Fibroblast of mammary gland (primary cell): ENCODE measurements at regions not wholly inside any gene's neighbourhood (a gene's known extent, or its start where the extent isn't known, plus 50 kb on each side); places are given as distances from the start of the nearest gene placed in this dataset.

ENCODE experiments used
- DNase-seq: peaks from one replicate; pipeline ENCODE4 v3.0.0-alpha.2; 2010; ENCODE audit warnings: low read depth
- H3K4me3 ChIP-seq: 2 replicates; pipeline ENCODE4 v1.5.1; 2011; ENCODE audit warnings: low read depth, mild to moderate bottlenecking, low read length, moderate library complexity; ENCODE audit not compliant: control insufficient read depth
- TF ChIP-seq, protein P1 (sequence below): conservative IDR thresholded peaks from 2 replicates; pipeline ENCODE4 v1.5.1; 2011; ENCODE audit warnings: low read depth, low read length, inconsistent platforms; ENCODE audit not compliant: control insufficient read depth, insufficient read depth

GRCh38 chr3:59304296-59304695 lies 254.5 kb upstream of the CFAP20DC start:
- no peak for DNase-seq
- H3K4me3 ChIP-seq, result no peak overlapping the region
- TF ChIP-seq, protein P1, sequence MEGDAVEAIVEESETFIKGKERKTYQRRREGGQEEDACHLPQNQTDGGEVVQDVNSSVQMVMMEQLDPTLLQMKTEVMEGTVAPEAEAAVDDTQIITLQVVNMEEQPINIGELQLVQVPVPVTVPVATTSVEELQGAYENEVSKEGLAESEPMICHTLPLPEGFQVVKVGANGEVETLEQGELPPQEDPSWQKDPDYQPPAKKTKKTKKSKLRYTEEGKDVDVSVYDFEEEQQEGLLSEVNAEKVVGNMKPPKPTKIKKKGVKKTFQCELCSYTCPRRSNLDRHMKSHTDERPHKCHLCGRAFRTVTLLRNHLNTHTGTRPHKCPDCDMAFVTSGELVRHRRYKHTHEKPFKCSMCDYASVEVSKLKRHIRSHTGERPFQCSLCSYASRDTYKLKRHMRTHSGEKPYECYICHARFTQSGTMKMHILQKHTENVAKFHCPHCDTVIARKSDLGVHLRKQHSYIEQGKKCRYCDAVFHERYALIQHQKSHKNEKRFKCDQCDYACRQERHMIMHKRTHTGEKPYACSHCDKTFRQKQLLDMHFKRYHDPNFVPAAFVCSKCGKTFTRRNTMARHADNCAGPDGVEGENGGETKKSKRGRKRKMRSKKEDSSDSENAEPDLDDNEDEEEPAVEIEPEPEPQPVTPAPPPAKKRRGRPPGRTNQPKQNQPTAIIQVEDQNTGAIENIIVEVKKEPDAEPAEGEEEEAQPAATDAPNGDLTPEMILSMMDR, result no peak

DNA sequence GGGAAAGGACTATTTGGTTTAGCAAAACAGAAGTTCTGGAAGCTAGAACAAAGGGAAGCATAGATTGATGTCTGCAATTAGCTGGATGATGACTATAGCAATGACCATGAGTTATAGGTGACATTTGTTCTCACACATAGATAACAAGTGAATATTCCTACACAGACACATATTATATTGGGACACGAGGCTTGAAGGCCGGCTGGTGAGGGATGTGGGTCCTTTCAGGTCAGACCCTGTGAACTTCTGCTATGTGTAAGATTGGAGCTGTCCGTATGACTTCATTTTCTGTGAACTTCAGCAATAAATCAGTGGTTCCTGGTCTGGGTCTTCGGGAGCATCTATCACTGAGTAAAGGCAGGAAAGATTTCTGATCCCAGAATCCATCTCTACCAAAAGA lies 253.6 kb upstream of the CFAP20DC start:
- no peak overlapping the region for H3K4me3 ChIP-seq
- DNase-seq, result no peak
- TF ChIP-seq, protein P1, result no peak

GRCh38 chr3:59302442-59302841 lies 252.6 kb upstream of the CFAP20DC start:
- H3K4me3 ChIP-seq, result no peak overlapping the region
- DNase-seq, result no peak
- TF ChIP-seq, protein P1, result no peak

GRCh38 chr3:59300733-59301132 lies 250.9 kb upstream of the CFAP20DC start:
- TF ChIP-seq, protein P1, result no peak
- DNase-seq, result no peak

GRCh38 chr3:59299561-59299960 lies 249.7 kb upstream of the CFAP20DC start:
- TF ChIP-seq, protein P1, result no peak
- no peak for DNase-seq
- H3K4me3 ChIP-seq, result no peak overlapping the region

More at GRCh38 chr3:59300733-59301132, 250.9 kb upstream of the CFAP20DC start:
- H3K4me3 ChIP-seq, result no peak overlapping the region

- TF ChIP-seq, protein P1, result no peak
- no peak overlapping the region for H3K4me3 ChIP-seq
- DNase-seq, result no peak
These were observed 240.5 kb upstream of the CFAP20DC start for GRCh38 chr3:59290358-59290757.

DNA sequence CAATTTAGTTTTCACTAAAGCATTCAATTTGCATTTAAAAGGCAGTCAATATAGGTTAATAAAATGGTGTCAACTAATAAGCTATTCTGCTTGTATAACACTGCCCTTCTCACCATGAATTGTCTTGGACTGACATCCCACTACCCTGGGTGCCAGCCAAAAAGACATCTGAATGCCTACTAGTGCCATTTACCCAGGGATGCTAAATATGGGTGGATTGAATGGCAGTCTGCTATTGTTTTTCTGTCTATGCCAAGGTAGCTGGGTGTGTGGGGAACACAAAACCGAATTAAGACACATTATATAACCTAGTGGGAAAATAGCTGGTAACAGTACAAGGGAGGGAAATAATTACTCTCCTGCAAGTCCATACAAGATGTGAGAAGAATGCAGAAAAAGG lies 240.0 kb upstream of the CFAP20DC start:
- no peak for DNase-seq
- H3K4me3 ChIP-seq, result no peak overlapping the region
- TF ChIP-seq, protein P1, result no peak
